Liver (tissue), 8 donors: ENCODE measurements at regions not wholly inside any gene's neighbourhood (a gene's known extent, or its start where the extent isn't known, plus 50 kb on each side); places are given as distances from the start of the nearest gene placed in this dataset.

Source experiments
- DNase-seq: peaks from one replicate; pipeline ENCODE4 v3.0.0-alpha.2; 2017; ENCODE audit warnings: low spot score
- H3K27ac ChIP-seq, 2 donors: one replicate each; pipeline ENCODE4 v1.7.0; 2013; ENCODE audit warnings: inconsistent platforms in 2 of 2, low read length in 2 of 2, control low read depth in 1 of 2, low read depth in 1 of 2, mild to moderate bottlenecking in 1 of 2
- H3K27me3 ChIP-seq, 4 donors: one replicate each; pipeline versions ENCODE4 v1.6.1 to v1.7.0; 2013; ENCODE audit warnings: low read length in 3 of 4, inconsistent platforms in 1 of 4, mild to moderate bottlenecking in 1 of 4, moderate library complexity in 1 of 4; ENCODE audit not compliant: control insufficient read depth in 4 of 4, insufficient read depth in 4 of 4
- H3K36me3 ChIP-seq, 4 donors: one replicate each; pipeline versions ENCODE4 v1.6.1 to v1.7.0; 2013; ENCODE audit warnings: low read length in 3 of 4, mild to moderate bottlenecking in 3 of 4, low read depth in 1 of 4, moderate library complexity in 1 of 4; ENCODE audit not compliant: control insufficient read depth in 4 of 4, insufficient read depth in 3 of 4
- H3K4me1 ChIP-seq, 4 donors: one replicate each; pipeline versions ENCODE4 v1.6.1 to v1.7.0; 2013; ENCODE audit warnings: low read length in 3 of 4, mild to moderate bottlenecking in 3 of 4, moderate library complexity in 1 of 4; ENCODE audit not compliant: control insufficient read depth in 4 of 4, insufficient read depth in 4 of 4
- H3K4me3 ChIP-seq, 3 donors: one replicate each; pipeline versions ENCODE4 v1.6.1 to v1.7.0; 2013; ENCODE audit warnings: low read length in 3 of 3, control low read depth in 1 of 3, low read depth in 1 of 3, mild to moderate bottlenecking in 1 of 3
- H3K9ac ChIP-seq, 2 donors: one replicate each; pipeline ENCODE4 v1.7.0; 2013; ENCODE audit warnings: low read length in 2 of 2, mild to moderate bottlenecking in 2 of 2, moderate library complexity in 2 of 2, control low read depth in 1 of 2, low read depth in 1 of 2
- H3K9me3 ChIP-seq, 4 donors: one replicate each; pipeline versions ENCODE4 v1.6.1 to v1.7.0; 2013; ENCODE audit warnings: low read length in 3 of 4; ENCODE audit not compliant: control insufficient read depth in 4 of 4
- EGR1 ChIP-seq, 2 donors: IDR thresholded peaks; 2 replicates each; pipeline ENCODE4 v1.6.1; 2016 to 2018; ENCODE audit warnings: antibody characterized with exemption in 2 of 2, low read depth in 2 of 2
- FOXA1 ChIP-seq: IDR thresholded peaks from 2 replicates; pipeline ENCODE4 v1.6.1; 2016; ENCODE audit warnings: antibody characterized with exemption
- FOXA2 ChIP-seq: IDR thresholded peaks from 2 replicates; pipeline ENCODE4 v1.6.1; 2016; ENCODE audit warnings: antibody characterized with exemption
- GABPA ChIP-seq, 2 donors: IDR thresholded peaks in 1 of 2; conservative IDR thresholded peaks in 1 of 2; 2 replicates each; pipeline ENCODE4 v1.6.1; 2016; ENCODE audit warnings: antibody characterized with exemption in 2 of 2, mild to moderate bottlenecking in 1 of 2, moderate library complexity in 1 of 2
- HNF4G ChIP-seq: IDR thresholded peaks from 2 replicates; pipeline ENCODE4 v1.6.1; 2016; ENCODE audit warnings: antibody characterized with exemption
- JUND ChIP-seq, 2 donors: IDR thresholded peaks; 2 replicates each; pipeline ENCODE4 v1.6.1; 2016; ENCODE audit warnings: antibody characterized with exemption in 2 of 2
- NR2F2 ChIP-seq: IDR thresholded peaks from 2 replicates; pipeline ENCODE4 v1.6.1; 2016; ENCODE audit warnings: antibody characterized with exemption
- RAD21 ChIP-seq, 2 donors: IDR thresholded peaks; 2 replicates each; pipeline ENCODE4 v1.6.1; 2016; ENCODE audit warnings: antibody characterized with exemption in 2 of 2, mild to moderate bottlenecking in 2 of 2
- RXRA ChIP-seq, 2 donors: IDR thresholded peaks; 2 replicates each; pipeline ENCODE4 v1.6.1; 2017 to 2018; ENCODE audit warnings: antibody characterized with exemption in 2 of 2, mild to moderate bottlenecking in 1 of 2
- SP1 ChIP-seq: IDR thresholded peaks from 2 replicates; pipeline ENCODE4 v1.6.1; 2018; ENCODE audit warnings: antibody characterized with exemption, mild to moderate bottlenecking
- TAF1 ChIP-seq: conservative IDR thresholded peaks from 2 replicates; pipeline ENCODE4 v1.6.1; 2016; ENCODE audit warnings: antibody characterized with exemption, mild to moderate bottlenecking
- YY1 ChIP-seq: IDR thresholded peaks from 2 replicates; pipeline ENCODE4 v1.6.1; 2016; ENCODE audit warnings: antibody characterized with exemption, mild to moderate bottlenecking
- WGBS: extraction: QIAGEN DNeasy Blood & Tissue Kit; methylation state at CpG from one replicate; pipeline ENCODE4 v1.1.7; 2013; 5-methylcytosine and 5-hydroxymethylcytosine counted together
- TF ChIP-seq, protein P1 (sequence below): IDR thresholded peaks from 2 replicates; pipeline ENCODE4 v1.6.1; 2016; ENCODE audit warnings: antibody characterized with exemption
- TF ChIP-seq, protein P2 (sequence below): IDR thresholded peaks from 2 replicates; pipeline ENCODE4 v1.6.1; 2016; ENCODE audit warnings: antibody characterized with exemption
- TF ChIP-seq, protein P3 (sequence below): fragments of 150-350 bp; IDR thresholded peaks from 2 replicates; pipeline ENCODE4 v1.5.1; 2017; ENCODE audit warnings: improper control_type of control experiment, low read depth, low read length; ENCODE audit not compliant: missing input control
- TF ChIP-seq, protein P4 (sequence below): IDR thresholded peaks from 2 replicates; pipeline ENCODE4 v1.6.1; 2016; ENCODE audit warnings: antibody characterized with exemption
- TF ChIP-seq, protein P5 (sequence below): IDR thresholded peaks from 2 replicates; pipeline ENCODE4 v1.6.1; 2016; ENCODE audit warnings: antibody characterized with exemption, mild to moderate bottlenecking
- donor health status: healthy.
- donor health status: healthy.
- donor health status: healthy.
- donor health status: healthy.
- donor health status: healthy.

DNA sequence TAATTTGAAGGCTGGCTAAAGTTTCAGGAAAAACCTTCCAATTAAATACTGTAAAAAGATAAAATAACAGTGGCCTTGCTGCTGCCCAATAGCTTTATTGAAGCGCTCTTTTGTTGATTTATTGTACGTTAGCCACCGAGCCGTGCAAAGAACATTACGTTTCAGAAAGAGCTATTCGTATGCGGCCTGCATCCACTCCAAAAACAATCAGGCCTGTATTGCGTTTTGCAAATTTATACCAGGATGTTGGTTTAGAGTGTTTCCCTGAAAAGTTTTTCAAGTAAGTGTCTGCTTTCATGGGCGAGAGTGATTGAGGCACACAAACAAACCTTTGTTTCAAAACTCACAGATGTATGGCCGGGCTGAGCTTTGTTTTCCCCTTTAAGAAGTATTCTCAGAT is 257.2 kb upstream of the SALL3 start:
- no peak overlapping the region for H3K4me3 ChIP-seq
- H3K4me1 ChIP-seq, result no peaks in the 10 kb centered on the region
- DNase-seq, result no peak
- no peak overlapping the region for H3K27ac ChIP-seq
- WGBS, result 51% methylated on average over 10 of the region's 10 CpGs
- no peak overlapping the region for H3K9ac ChIP-seq
- TF ChIP-seq, protein P1, sequence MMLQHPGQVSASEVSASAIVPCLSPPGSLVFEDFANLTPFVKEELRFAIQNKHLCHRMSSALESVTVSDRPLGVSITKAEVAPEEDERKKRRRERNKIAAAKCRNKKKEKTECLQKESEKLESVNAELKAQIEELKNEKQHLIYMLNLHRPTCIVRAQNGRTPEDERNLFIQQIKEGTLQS, result no peak
- TF ChIP-seq RXRA (IDR thresholded peaks at IDR 0.05), result no peak
- no peak for TF ChIP-seq NR2F2
- TF ChIP-seq, protein P2, sequence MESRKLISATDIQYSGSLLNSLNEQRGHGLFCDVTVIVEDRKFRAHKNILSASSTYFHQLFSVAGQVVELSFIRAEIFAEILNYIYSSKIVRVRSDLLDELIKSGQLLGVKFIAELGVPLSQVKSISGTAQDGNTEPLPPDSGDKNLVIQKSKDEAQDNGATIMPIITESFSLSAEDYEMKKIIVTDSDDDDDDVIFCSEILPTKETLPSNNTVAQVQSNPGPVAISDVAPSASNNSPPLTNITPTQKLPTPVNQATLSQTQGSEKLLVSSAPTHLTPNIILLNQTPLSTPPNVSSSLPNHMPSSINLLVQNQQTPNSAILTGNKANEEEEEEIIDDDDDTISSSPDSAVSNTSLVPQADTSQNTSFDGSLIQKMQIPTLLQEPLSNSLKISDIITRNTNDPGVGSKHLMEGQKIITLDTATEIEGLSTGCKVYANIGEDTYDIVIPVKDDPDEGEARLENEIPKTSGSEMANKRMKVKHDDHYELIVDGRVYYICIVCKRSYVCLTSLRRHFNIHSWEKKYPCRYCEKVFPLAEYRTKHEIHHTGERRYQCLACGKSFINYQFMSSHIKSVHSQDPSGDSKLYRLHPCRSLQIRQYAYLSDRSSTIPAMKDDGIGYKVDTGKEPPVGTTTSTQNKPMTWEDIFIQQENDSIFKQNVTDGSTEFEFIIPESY, result no peak
- TF ChIP-seq FOXA1, result no peak
- TF ChIP-seq SP1, result no peak
- TF ChIP-seq FOXA2, result no peak
- TF ChIP-seq, protein P3, sequence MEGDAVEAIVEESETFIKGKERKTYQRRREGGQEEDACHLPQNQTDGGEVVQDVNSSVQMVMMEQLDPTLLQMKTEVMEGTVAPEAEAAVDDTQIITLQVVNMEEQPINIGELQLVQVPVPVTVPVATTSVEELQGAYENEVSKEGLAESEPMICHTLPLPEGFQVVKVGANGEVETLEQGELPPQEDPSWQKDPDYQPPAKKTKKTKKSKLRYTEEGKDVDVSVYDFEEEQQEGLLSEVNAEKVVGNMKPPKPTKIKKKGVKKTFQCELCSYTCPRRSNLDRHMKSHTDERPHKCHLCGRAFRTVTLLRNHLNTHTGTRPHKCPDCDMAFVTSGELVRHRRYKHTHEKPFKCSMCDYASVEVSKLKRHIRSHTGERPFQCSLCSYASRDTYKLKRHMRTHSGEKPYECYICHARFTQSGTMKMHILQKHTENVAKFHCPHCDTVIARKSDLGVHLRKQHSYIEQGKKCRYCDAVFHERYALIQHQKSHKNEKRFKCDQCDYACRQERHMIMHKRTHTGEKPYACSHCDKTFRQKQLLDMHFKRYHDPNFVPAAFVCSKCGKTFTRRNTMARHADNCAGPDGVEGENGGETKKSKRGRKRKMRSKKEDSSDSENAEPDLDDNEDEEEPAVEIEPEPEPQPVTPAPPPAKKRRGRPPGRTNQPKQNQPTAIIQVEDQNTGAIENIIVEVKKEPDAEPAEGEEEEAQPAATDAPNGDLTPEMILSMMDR, result no peak
- TF ChIP-seq EGR1 (IDR thresholded peaks at IDR 0.05; ENCODE audit: low read depth in 2 of 2), result no peak
- TF ChIP-seq GABPA (IDR thresholded peaks at IDR 0.05 in 1 of 2, conservative IDR thresholded peaks at IDR 0.05 in 1 of 2), result no peak
- TF ChIP-seq, protein P4, sequence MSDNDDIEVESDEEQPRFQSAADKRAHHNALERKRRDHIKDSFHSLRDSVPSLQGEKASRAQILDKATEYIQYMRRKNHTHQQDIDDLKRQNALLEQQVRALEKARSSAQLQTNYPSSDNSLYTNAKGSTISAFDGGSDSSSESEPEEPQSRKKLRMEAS, result no peak
- no peak for TF ChIP-seq JUND (IDR thresholded peaks at IDR 0.05)
- TF ChIP-seq TAF1, result no peak
- H3K36me3 ChIP-seq, result no peaks in the 10 kb centered on the region
- H3K27me3 ChIP-seq, result peaks cover 0 to 4% (median 0%) of the 10 kb centered on the region in 4 donors
- H3K9me3 ChIP-seq, result no peaks in the 10 kb centered on the region

DNA sequence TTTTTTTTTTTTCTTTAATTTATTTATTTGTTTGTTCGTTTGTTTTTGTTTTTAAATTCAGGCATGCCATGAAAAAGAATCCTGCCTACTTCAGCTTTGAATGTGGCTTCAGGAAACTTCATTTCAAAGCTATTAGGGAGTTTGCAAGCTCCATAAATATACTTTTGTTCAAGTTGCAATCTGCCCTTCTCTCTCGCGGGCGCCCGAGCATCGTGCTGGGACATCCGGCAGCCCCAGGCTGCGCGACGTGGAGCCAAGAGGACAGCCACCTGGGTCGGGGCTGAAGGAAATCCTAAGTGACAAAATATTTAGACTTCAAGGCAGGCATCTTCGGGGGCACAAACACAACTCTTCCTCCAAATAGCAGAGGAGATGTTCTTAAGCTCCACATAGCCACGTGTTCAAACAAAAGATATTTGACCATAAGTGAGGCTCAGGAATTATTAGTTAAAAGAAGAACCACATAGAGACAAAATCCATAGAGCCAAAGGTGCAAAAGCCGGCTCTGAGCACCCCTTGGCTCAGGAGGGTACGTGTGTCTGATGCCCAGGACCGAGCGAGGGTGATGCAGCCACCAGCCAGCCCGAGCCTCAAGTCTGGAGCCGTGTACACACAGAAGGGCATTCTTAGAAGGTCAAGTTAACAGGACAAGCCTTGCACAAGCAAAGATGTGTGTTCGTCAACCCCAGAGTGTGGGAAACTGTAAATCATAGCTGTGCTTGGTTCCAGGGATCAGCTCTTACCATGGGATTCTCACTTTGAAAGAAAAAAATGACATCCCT is 256.5 kb upstream of the SALL3 start:
- peaks cover 0 to 4% (median 0%) of the 10 kb centered on the region in 4 donors for H3K27me3 ChIP-seq
- 69% methylated on average over 20 of the region's 20 CpGs for WGBS
- no peaks in the 10 kb centered on the region for H3K9me3 ChIP-seq
- H3K27ac ChIP-seq, result no peak overlapping the region
- DNase-seq, result no peak
- H3K4me1 ChIP-seq, result no peaks in the 10 kb centered on the region
- H3K4me3 ChIP-seq, result no peak overlapping the region
- TF ChIP-seq HNF4G (no peak), FOXA2 (no peak), TAF1 (no peak), YY1 (no peak), RAD21 (IDR thresholded peaks at IDR 0.05) (no peak)
- TF ChIP-seq, protein P4, result no peak
- TF ChIP-seq, protein P3, result no peak
- TF ChIP-seq, protein P5, sequence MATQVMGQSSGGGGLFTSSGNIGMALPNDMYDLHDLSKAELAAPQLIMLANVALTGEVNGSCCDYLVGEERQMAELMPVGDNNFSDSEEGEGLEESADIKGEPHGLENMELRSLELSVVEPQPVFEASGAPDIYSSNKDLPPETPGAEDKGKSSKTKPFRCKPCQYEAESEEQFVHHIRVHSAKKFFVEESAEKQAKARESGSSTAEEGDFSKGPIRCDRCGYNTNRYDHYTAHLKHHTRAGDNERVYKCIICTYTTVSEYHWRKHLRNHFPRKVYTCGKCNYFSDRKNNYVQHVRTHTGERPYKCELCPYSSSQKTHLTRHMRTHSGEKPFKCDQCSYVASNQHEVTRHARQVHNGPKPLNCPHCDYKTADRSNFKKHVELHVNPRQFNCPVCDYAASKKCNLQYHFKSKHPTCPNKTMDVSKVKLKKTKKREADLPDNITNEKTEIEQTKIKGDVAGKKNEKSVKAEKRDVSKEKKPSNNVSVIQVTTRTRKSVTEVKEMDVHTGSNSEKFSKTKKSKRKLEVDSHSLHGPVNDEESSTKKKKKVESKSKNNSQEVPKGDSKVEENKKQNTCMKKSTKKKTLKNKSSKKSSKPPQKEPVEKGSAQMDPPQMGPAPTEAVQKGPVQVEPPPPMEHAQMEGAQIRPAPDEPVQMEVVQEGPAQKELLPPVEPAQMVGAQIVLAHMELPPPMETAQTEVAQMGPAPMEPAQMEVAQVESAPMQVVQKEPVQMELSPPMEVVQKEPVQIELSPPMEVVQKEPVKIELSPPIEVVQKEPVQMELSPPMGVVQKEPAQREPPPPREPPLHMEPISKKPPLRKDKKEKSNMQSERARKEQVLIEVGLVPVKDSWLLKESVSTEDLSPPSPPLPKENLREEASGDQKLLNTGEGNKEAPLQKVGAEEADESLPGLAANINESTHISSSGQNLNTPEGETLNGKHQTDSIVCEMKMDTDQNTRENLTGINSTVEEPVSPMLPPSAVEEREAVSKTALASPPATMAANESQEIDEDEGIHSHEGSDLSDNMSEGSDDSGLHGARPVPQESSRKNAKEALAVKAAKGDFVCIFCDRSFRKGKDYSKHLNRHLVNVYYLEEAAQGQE, result no peak
- no peaks in the 10 kb centered on the region for H3K36me3 ChIP-seq
- no peak overlapping the region for H3K9ac ChIP-seq
